Omental fat pad (tissue), 3 donors: ENCODE measurements at regions not wholly inside any gene's neighbourhood (a gene's known extent, or its start where the extent isn't known, plus 50 kb on each side); places are given as distances from the start of the nearest gene placed in this dataset.

ENCODE experiments used
- ATAC-seq: fragments of 150-250 bp; one replicate; pipeline ENCODE4 v1.9.1; 2016; ENCODE audit warnings: mild to moderate bottlenecking, moderate library complexity; ENCODE audit not compliant: low FRiP score
- DNase-seq: peaks from one replicate; pipeline ENCODE4 v3.0.0-alpha.2; 2019; ENCODE audit warnings: low spot score
- CTCF ChIP-seq, 3 donors: fragments of 450-650 bp; IDR thresholded peaks; one replicate each; pipeline ENCODE4 v1.5.1; 2016 to 2017; ENCODE audit warnings: antibody characterized with exemption in 3 of 3, mild to moderate bottlenecking in 3 of 3, moderate library complexity in 2 of 3

GRCh38 chr13:34249546-34250039, 431.6 kb downstream of the RFC3 start:
- no peak for DNase-seq
- TF ChIP-seq CTCF (IDR thresholded peaks at IDR 0.05): no peak
- ATAC-seq: no peak

- DNase-seq (no peak), ATAC-seq (no peak)
- TF ChIP-seq CTCF (IDR thresholded peaks at IDR 0.05): no peak
Observed at GRCh38 chr13:34250151-34250670, 432.3 kb downstream of the RFC3 start.

- no peak for ATAC-seq
- no peak for DNase-seq
- TF ChIP-seq CTCF (IDR thresholded peaks at IDR 0.05): no peak
Observed at GRCh38 chr13:34254366-34254765, 436.4 kb downstream of the RFC3 start.

GRCh38 chr13:34255711-34256110, 437.8 kb downstream of the RFC3 start:
- ATAC-seq (no peak), DNase-seq (no peak)
- TF ChIP-seq CTCF (IDR thresholded peaks at IDR 0.05): no peak

- ATAC-seq: no peak
- no peak for TF ChIP-seq CTCF (IDR thresholded peaks at IDR 0.05)
- DNase-seq: no peak
Observed at GRCh38 chr13:34256236-34256635, 438.3 kb downstream of the RFC3 start.

- ATAC-seq (no peak), DNase-seq (no peak)
- TF ChIP-seq CTCF (IDR thresholded peaks at IDR 0.05): no peak
Observed at GRCh38 chr13:34257966-34258365, 440.0 kb downstream of the RFC3 start.

- ATAC-seq (no peak), DNase-seq (no peak)
- no peak for TF ChIP-seq CTCF (IDR thresholded peaks at IDR 0.05)
Observed at GRCh38 chr13:34258646-34259386, 440.9 kb downstream of the RFC3 start.
